H9 (cell line): ENCODE measurements at regions not wholly inside any gene's neighbourhood (a gene's known extent, or its start where the extent isn't known, plus 50 kb on each side); places are given as distances from the start of the nearest gene placed in this dataset.

Source experiments
- DNase-seq: peaks from one replicate; pipeline ENCODE4 v3.0.0-alpha.2; 2017
- H2AFZ ChIP-seq: one replicate; pipeline ENCODE4 v1.6.1; 2013; ENCODE audit warnings: mild to moderate bottlenecking, low read length, control low read depth, moderate library complexity
- H2AK5ac ChIP-seq: 2 replicates; pipeline ENCODE4 v1.6.1; 2013; ENCODE audit warnings: low read length, control low read depth, mixed read lengths; ENCODE audit not compliant: insufficient read length
- H2BK120ac ChIP-seq: one replicate; pipeline ENCODE4 v1.6.1; 2013; ENCODE audit warnings: low read depth, mild to moderate bottlenecking, low read length, control low read depth, inconsistent platforms; ENCODE audit not compliant: poor library complexity, severe bottlenecking
- H2BK12ac ChIP-seq: 2 replicates; pipeline ENCODE4 v1.6.1; 2013; ENCODE audit warnings: low read length, control low read depth, mixed read lengths, low read depth; ENCODE audit not compliant: insufficient read length
- H2BK15ac ChIP-seq: 2 replicates; pipeline ENCODE4 v1.6.1; 2013; ENCODE audit warnings: low read depth, low read length, control low read depth
- H2BK20ac ChIP-seq: one replicate; pipeline ENCODE4 v1.6.1; 2013; ENCODE audit warnings: low read depth, mild to moderate bottlenecking, low read length, control low read depth, inconsistent platforms; ENCODE audit not compliant: poor library complexity, severe bottlenecking
- H2BK5ac ChIP-seq: 2 replicates; pipeline ENCODE4 v1.6.1; 2013; ENCODE audit warnings: low read length, control low read depth, mixed read lengths; ENCODE audit not compliant: insufficient read length
- H3K14ac ChIP-seq: 2 replicates; pipeline ENCODE4 v1.6.1; 2013; ENCODE audit warnings: low read length, control low read depth; ENCODE audit not compliant: insufficient read depth
- H3K18ac ChIP-seq: 2 replicates; pipeline ENCODE4 v1.6.1; 2013; ENCODE audit warnings: low read depth, mild to moderate bottlenecking, mixed read lengths, low read length, control low read depth; ENCODE audit not compliant: insufficient read length
- H3K23ac ChIP-seq: 2 replicates; pipeline ENCODE4 v1.6.1; 2013; ENCODE audit warnings: low read length, control low read depth, mixed read lengths, low read depth; ENCODE audit not compliant: insufficient read length
- H3K23me2 ChIP-seq: 2 replicates; pipeline ENCODE4 v1.6.1; 2013; ENCODE audit warnings: low read depth, mild to moderate bottlenecking, mixed read lengths, low read length, control low read depth; ENCODE audit not compliant: insufficient read length, poor library complexity, severe bottlenecking
- H3K27ac ChIP-seq: 2 replicates; pipeline ENCODE4 v1.5.1; 2013; ENCODE audit warnings: low read length, control low read depth, mixed read lengths, low read depth; ENCODE audit not compliant: insufficient read length
- H3K27me3 ChIP-seq: 2 replicates; pipeline ENCODE4 v1.6.1; 2013; ENCODE audit warnings: low read length, control low read depth, inconsistent platforms; ENCODE audit not compliant: insufficient read depth
- H3K4ac ChIP-seq: 2 replicates; pipeline ENCODE4 v1.6.1; 2013; ENCODE audit warnings: low read depth, mild to moderate bottlenecking, control low read depth, inconsistent platforms, low read length, moderate library complexity
- H3K4me1 ChIP-seq: 2 replicates; pipeline ENCODE4 v1.6.1; 2013; ENCODE audit warnings: low read length, control low read depth, inconsistent platforms; ENCODE audit not compliant: insufficient read depth
- H3K4me2 ChIP-seq: 2 replicates; pipeline ENCODE4 v1.6.1; 2013; ENCODE audit warnings: low read length, control low read depth, mixed read lengths; ENCODE audit not compliant: insufficient read length, insufficient read depth
- H3K56ac ChIP-seq: 2 replicates; pipeline ENCODE4 v1.6.1; 2013; ENCODE audit warnings: low read depth, mild to moderate bottlenecking, mixed read lengths, low read length, control low read depth; ENCODE audit not compliant: insufficient read length
- H3K79me1 ChIP-seq: 2 replicates; pipeline ENCODE4 v1.6.1; 2013; ENCODE audit warnings: low read depth, mild to moderate bottlenecking, moderate library complexity, low read length, control low read depth, inconsistent platforms; ENCODE audit not compliant: insufficient read depth, poor library complexity, severe bottlenecking
- H3K79me2 ChIP-seq: 2 replicates; pipeline ENCODE4 v1.6.1; 2013; ENCODE audit warnings: low read length, control low read depth, inconsistent platforms; ENCODE audit not compliant: insufficient read depth
- H3K9ac ChIP-seq: 2 replicates; pipeline ENCODE4 v1.6.1; 2013; ENCODE audit warnings: low read length, control low read depth, mixed read lengths; ENCODE audit not compliant: insufficient read length; ENCODE audit errors: extremely low read depth
- H3K9me3 ChIP-seq: one replicate; pipeline ENCODE4 v1.6.1; 2013; ENCODE audit warnings: low read depth, low read length, inconsistent platforms; ENCODE audit not compliant: control insufficient read depth
- H3T11ph ChIP-seq: one replicate; pipeline ENCODE4 v1.6.1; 2013; ENCODE audit warnings: mild to moderate bottlenecking, low read length, control low read depth, inconsistent platforms
- H4K20me1 ChIP-seq: one replicate; pipeline ENCODE4 v1.6.1; 2013; ENCODE audit not compliant: control insufficient read depth, insufficient read length, insufficient read depth
- H4K5ac ChIP-seq: 2 replicates; pipeline ENCODE4 v1.6.1; 2013; ENCODE audit warnings: low read depth, mild to moderate bottlenecking, mixed read lengths, low read length, control low read depth; ENCODE audit not compliant: insufficient read length
- H4K8ac ChIP-seq: replicated peaks from 2 replicates; pipeline ENCODE4 v1.6.1; 2013; ENCODE audit warnings: low read length, control low read depth, mixed read lengths, low read depth; ENCODE audit not compliant: insufficient read length
- H4K91ac ChIP-seq: 2 replicates; pipeline ENCODE4 v1.6.1; 2013; ENCODE audit warnings: low read depth, mild to moderate bottlenecking, moderate library complexity, mixed read lengths, low read length, control low read depth; ENCODE audit not compliant: insufficient read length
- H3K27ac Mint-ChIP-seq, 3 experiments: 2 replicates in 2 of 3; 3 replicates in 1 of 3; pipeline ENCODE4 v1.8.0; 2020 to 2021; ENCODE audit warnings: mixed read lengths in 3 of 3, mild to moderate bottlenecking in 1 of 3, moderate library complexity in 1 of 3
- H3K27me3 Mint-ChIP-seq: 2 replicates; pipeline ENCODE4 v1.8.0; 2021; ENCODE audit warnings: low read depth, mild to moderate bottlenecking, moderate library complexity, mixed read lengths
- H3K36me3 Mint-ChIP-seq, 3 experiments: 2 replicates in 2 of 3; 3 replicates in 1 of 3; pipeline ENCODE4 v1.8.0; 2020 to 2021; ENCODE audit warnings: low read depth in 3 of 3, mixed read lengths in 3 of 3; ENCODE audit not compliant: insufficient read depth in 1 of 3
- H3K4me1 Mint-ChIP-seq, 2 experiments: 2 replicates each; pipeline ENCODE4 v1.8.0; 2020; ENCODE audit warnings: mixed read lengths in 2 of 2
- H3K4me3 Mint-ChIP-seq, 2 experiments: 2 replicates in 1 of 2; 3 replicates in 1 of 2; pipeline ENCODE4 v1.8.0; 2020 to 2021; ENCODE audit warnings: mild to moderate bottlenecking in 2 of 2, mixed read lengths in 2 of 2, moderate library complexity in 1 of 2
- H3K9me3 Mint-ChIP-seq, 2 experiments: 2 replicates in 1 of 2; 3 replicates in 1 of 2; pipeline ENCODE4 v1.8.0; 2020; ENCODE audit warnings: mild to moderate bottlenecking in 2 of 2, mixed read lengths in 2 of 2, moderate library complexity in 1 of 2
- TF ChIP-seq, protein P1 (sequence below): fragments of 200-600 bp; sonication (generic); conservative IDR thresholded peaks from 3 replicates; pipeline ENCODE4 v1.8.0; 2021; ENCODE audit warnings: antibody characterized with exemption, mild to moderate bottlenecking

DNA sequence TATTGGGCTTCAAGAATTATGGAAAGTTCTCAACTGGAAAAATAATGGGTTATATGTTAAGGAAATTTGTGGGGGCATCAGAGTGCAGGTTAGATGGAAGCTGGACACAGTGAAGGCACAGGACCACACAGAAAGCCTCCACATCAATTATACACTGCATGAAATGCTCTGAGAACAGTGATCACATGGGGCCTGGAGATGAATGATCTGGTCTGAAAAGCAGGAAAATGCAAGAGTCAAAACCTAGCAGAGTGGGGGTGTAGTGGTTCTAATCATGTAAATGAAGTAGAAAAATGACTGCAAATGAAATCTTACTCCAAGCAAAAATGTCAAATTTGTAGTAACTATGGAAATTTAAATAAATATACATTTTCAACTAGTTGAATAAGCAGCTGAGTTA lies 123.6 kb downstream of the TUSC7 start:
- H3T11ph ChIP-seq, result no peak overlapping the region
- no peak for DNase-seq
- Mint-ChIP-seq H3K27me3 (no peaks in the 10 kb centered on the region), H3K36me3 (no peaks in the 10 kb centered on the region), H3K27ac (no peak overlapping the region), H3K4me1 (peaks cover 13 to 14% of the 10 kb centered on the region in 2 experiments), H3K9me3 (no peaks in the 10 kb centered on the region), H3K4me3 (no peak overlapping the region)
- H3K9ac ChIP-seq, result no peak overlapping the region
- no peak overlapping the region for H3K4ac ChIP-seq
- no peaks in the 10 kb centered on the region for H3K23me2 ChIP-seq
- H2AK5ac ChIP-seq, result no peak overlapping the region
- no peak overlapping the region for H2BK12ac ChIP-seq
- no peak overlapping the region for H2BK5ac ChIP-seq
- H3K18ac ChIP-seq, result no peak overlapping the region
- H3K23ac ChIP-seq, result no peak overlapping the region
- H3K14ac ChIP-seq, result no peak overlapping the region
- no peak overlapping the region for H2BK15ac ChIP-seq
- no peaks in the 10 kb centered on the region for H3K4me1 ChIP-seq
- no peak overlapping the region for H2AFZ ChIP-seq
- no peak overlapping the region for H3K27ac ChIP-seq
- H4K8ac ChIP-seq, result no peak overlapping the region
- no peak overlapping the region for H4K91ac ChIP-seq
- H4K20me1 ChIP-seq, result no peaks in the 10 kb centered on the region
- no peak overlapping the region for H2BK120ac ChIP-seq
- no peak overlapping the region for H3K4me2 ChIP-seq
- H4K5ac ChIP-seq, result no peak overlapping the region
- H3K79me2 ChIP-seq, result no peaks in the 10 kb centered on the region
- H3K27me3 ChIP-seq, result no peaks in the 10 kb centered on the region
- no peak overlapping the region for H3K56ac ChIP-seq
- no peaks in the 10 kb centered on the region for H3K79me1 ChIP-seq
- H3K9me3 ChIP-seq, result no peaks in the 10 kb centered on the region
- H2BK20ac ChIP-seq, result no peak overlapping the region
- TF ChIP-seq, protein P1, sequence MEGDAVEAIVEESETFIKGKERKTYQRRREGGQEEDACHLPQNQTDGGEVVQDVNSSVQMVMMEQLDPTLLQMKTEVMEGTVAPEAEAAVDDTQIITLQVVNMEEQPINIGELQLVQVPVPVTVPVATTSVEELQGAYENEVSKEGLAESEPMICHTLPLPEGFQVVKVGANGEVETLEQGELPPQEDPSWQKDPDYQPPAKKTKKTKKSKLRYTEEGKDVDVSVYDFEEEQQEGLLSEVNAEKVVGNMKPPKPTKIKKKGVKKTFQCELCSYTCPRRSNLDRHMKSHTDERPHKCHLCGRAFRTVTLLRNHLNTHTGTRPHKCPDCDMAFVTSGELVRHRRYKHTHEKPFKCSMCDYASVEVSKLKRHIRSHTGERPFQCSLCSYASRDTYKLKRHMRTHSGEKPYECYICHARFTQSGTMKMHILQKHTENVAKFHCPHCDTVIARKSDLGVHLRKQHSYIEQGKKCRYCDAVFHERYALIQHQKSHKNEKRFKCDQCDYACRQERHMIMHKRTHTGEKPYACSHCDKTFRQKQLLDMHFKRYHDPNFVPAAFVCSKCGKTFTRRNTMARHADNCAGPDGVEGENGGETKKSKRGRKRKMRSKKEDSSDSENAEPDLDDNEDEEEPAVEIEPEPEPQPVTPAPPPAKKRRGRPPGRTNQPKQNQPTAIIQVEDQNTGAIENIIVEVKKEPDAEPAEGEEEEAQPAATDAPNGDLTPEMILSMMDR, result no peak
